HG02885 (cell line): ENCODE measurements at regions not wholly inside any gene's neighbourhood (a gene's known extent, or its start where the extent isn't known, plus 50 kb on each side); places are given as distances from the start of the nearest gene placed in this dataset.

Source experiments
- ATAC-seq: cut with Tn5 transposase; IDR thresholded peaks from one replicate; pipeline ENCODE4 v1.9.1; 2021; ENCODE audit warnings: mild to moderate bottlenecking; ENCODE audit not compliant: unreplicated experiment, poor library complexity

DNA sequence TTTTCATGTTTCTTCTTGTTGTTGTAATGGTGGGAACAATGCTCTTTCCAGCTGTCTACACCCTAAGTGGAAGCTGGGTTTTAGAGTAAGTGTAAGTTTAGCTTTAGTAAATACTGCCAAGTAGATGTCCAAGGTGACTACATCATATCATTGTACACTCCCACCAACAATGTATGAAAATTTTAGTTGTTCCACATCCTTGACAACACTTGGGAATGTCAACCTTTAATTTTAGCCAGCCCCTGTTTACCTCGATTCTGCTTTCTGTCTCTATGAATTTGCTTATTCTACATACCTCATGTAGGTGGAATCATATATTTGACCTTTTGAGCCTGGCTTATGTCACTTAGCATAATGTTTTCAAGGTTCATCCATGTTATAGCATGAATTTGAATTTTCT, 93.0 kb downstream of the MTPAP start:
- no peak for ATAC-seq

DNA sequence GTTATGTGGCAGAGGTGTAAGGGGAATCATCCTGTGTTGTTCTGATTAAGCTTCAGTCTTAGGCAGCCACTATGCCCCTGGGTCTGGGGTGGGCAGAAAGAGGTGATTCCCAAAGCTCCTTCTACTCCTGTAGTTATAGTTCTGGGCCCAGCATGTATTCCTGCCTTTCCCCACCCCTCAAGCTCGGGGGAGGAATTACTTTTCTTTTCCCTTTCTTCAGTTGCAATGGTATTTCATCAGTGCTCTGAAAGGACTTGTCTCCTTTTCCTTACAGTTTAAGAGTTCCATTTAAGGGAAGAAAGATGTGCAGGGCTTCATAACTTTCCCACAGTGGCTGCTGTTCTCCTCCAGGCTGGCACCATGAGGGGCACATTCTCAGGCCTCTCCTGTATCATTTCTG, 94.2 kb downstream of the MTPAP start:
- ATAC-seq: no peak

DNA sequence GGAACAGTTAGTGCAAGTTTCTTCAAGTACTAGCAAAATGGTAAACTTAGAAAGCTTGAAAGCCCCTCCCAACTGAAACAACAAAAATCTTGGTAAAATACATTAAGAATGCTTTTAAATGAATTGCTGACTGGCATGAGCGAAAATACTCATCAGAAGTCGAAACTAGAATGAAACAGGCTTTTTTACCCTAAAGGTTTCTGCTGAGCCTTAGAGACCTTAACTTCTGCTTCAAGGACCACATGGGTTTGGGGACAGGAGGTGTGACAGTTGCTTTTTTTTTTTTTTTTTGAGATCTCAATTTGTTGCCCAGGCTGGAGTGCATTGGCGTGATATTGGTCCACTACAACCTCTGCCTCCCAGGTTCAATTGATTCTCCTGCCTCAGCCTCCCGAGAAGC, 100.3 kb downstream of the MTPAP start:
- no peak for ATAC-seq

DNA sequence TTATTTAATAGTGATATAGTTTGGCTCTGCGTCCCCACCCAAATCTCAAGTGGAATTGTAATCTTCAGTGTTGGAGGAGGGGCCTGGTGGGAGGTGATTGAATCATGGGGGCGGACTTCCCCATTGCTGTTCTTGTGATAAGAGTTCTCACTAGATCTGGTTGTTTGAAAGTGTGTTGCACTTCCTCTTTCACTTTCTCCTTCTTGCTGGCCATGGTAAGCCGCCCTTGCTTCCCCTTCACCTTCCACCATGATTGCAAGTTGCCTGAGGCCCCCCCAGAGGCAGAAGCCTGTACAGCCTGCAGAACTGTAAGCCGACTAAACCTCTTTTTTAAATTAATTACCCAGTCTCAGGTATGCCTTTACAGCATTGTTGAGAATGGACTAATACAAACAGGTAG, 101.4 kb downstream of the MTPAP start:
- peak; percentile 72 for ATAC-seq

DNA sequence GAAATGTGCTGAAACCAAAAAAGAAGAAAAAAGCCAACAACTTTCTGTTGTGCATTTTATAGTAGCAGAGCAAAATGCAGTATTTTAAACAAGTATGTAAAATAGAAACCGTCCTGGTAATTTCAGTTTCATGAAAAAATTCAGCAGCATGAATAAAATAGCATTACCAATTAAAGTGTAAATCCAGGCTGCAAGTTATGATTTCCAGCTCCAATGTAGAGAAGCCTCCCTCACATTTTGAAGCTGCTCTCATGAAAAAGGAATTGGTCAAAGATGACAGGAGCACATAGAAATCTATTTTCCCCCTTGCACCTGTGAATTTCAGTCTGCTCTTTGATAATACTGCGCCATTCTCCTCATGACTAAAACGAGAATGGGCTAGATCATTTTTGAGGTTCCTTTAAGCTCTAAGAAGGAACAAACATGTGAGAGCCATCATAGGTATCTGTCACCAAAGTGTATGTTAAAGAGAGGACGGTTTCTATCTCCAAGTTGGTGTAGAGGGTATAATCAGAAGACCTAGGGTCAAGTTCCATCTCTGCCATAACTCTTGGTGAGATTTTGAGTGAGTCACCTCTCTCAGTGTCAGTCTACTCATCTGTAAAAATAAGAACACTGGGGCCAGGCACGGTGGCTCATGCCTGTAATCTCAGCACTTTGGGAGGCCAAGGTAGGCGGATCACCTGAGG, 107.5 kb downstream of the MTPAP start:
- no peak for ATAC-seq

DNA sequence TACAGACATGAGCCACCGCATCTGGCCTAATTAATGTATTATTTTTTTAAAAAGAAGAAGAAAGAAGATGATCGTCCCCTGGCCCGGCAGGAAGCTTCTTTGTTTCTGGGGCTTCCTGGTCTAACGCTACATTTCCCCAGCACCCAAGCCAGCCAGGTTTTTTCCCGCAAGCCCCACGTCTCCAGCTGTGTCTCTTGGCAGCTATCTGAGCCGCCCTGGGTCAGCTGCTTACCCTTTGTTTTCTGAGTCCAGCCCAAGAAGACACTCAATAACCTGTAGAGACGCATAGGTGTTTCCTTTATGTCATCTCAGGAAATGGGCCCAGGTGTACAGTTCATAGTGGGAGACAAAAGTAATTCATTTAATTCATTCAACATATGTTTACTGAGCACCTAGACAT, 110.2 kb downstream of the MTPAP start:
- no peak for ATAC-seq

DNA sequence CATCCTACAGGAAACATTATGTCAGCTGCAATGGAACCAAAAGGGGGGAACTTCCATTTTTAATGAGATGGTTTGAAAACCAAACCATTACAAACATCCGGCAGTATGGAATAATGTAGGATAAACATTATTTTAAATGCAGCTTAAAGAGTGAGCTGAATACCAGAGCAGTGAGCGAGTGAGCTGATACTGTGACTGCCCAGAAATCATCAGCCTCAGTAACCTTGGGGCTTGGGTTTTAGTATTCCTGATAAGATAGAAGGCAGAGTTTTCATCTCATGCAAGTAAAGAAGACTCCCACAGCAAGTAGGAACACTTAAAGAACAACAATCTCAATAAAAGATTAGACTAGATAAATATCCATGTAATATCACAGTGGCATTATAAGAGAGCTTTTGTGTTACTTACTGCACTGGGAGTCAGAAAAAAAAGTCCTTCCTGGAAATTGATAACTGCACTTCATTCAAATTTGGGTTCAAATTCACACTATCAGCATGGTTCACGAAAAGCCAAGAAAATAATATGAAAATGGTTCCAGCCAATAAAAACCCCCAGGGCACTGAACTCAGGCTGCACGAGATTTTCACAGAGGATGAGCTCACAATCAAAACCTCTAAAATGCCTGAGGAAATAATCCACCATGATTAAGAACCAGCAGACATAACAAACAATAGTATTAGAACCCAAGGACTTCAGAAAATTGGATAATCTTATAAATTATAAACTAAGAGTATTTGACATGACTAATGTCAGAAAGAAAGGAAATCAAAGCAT, 115.7 kb downstream of the MTPAP start:
- ATAC-seq: no peak

DNA sequence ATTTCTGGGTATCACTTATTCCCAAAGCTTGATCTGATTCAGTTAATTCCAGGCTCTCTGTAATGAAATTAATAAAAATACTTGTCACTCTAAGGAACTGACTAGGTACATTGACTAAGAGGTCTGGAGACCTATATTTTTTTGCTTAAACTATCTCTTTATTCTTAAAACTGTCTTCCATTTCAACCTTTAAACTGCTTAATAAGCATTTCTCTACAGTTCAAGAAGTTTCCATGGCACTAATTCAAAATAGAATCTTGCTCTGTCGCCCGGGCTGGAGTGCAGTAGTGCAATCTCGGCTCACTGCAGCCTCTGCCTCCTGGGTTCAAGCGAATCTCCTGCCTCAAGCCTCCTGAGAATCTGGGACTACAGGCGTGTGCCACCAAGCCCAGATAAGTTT, 117.4 kb downstream of the MTPAP start:
- ATAC-seq: no peak

DNA sequence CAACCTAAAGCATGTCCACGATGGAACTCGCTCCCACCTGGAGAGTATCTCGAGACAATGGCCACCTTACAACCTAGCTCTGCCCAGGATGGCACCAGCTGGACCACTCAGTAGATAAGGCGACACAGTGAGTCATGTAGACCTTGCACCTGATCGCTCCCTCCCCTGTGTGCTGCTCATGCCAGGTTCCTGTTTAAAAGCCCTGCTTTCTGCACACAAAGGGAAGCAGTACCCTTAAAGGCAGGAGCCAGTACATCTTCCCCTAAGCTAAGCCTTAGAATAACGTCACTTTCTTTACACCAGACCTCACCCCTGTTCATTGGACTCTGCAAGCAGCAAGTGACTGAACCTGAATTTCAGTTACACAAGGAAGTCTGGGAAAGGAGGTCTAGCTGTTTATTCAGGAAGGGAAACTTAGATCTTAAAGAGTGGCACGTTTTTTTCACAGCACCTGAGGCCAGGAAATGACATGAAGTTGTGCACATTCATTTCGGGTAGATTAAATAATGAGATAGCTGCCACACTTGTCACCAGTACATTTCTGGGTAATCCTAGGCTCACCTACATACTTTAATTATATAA, 117.9 kb downstream of the MTPAP start:
- no peak for ATAC-seq

DNA sequence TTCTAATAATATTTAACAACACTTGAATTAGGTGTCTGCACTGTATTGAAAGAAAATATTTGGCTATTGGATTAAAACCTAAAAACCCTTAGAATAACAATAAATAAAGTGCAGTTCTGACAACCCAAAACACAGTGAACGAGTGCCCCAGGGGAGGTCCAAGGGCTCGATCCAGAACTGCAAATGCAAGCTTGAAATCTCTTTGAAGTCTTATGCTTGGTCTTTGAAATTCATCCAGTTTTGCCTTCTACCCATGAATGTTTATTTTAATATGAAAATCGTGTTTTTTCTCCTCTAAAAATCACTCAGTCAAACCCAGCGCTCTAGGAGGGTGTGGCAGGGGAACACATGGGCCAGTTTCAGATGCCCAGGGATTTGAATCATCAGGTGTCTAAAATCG, 119.5 kb downstream of the MTPAP start:
- no peak for ATAC-seq

DNA sequence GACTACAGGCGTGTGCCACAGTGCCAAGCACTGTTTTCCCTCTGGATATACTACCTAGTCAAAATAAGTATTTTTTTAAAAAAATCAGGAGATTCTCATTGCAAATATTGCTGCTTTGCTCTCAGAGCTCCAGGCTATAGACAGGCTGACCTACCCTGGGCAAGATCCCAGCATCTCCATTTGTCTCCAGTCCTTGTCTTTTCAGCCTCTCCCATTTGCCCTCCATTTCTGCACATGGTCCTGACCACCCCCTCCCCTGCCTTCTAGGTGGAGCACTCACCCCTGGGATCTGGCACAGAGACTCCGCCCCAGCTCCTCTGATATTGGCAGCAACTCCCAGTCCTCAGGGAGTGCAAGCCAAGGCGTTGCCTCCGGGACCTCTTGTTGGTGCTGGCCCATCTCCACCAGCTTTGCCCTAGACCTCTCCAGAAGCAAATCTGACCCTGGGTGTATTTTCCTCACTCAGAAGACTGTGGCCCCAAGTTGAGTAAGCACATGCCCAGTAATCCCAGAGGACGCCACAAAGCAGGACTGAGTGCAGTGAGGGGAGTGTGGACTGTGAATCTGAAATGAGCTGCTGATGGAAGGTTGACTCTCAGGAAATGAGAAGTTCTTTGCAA, 120.6 kb downstream of the MTPAP start:
- no peak for ATAC-seq

DNA sequence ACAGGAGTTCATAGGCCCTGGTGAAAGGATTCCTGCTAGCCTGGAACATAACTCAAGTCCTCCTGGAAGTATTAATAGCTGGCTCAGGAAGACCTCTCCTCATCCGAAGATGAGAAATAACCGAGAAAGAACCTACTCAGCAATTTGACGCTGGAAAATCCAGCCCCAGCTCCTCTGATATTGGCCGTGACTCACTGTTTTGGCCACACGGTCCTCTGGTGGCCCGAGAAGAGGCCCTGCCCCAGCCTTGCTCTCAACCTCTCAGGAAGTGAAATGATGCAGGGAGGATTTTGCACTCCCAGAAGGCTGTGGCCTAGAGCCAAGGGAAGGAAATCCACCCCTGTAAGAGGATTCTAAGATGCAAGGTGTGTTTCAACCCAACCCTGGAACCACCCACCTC, 121.6 kb downstream of the MTPAP start:
- ATAC-seq: no peak

DNA sequence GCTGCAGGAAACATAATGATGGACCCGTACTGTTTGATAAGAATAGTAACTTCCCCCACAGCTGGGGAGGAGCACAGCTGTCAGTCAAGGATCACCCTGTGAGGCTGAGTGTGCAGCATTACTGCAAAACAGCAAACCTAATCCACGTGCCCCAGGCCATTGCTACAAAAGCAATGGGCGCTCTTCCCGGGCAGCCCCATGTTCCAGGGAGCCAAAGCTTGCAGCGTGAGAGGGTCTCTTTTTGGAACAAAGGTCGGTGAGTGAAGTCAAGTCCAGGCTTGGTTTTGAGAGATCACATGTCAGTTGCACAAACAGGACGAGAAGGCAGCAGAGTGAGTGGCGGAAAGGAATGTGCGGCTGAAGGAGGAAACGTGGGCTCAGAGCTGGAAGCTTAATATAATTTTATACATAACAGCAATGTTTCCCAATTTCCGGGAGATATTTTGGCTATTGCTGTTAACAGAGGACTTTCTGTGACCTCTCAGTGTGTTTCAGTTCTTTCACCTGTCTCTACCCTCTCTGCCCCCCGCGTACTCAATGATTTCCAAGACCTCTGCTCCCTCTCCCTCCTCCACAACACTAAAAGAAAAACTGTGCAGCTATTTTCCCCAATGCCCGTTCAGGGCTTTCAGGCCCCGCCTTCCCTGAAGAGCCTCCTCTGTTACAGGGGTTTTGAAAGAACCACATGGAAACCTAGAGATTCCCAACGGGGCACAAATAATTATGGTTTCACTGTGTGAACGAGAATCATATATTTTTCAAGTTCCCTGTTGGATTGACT, 128.9 kb downstream of the MTPAP start:
- ATAC-seq: no peak

DNA sequence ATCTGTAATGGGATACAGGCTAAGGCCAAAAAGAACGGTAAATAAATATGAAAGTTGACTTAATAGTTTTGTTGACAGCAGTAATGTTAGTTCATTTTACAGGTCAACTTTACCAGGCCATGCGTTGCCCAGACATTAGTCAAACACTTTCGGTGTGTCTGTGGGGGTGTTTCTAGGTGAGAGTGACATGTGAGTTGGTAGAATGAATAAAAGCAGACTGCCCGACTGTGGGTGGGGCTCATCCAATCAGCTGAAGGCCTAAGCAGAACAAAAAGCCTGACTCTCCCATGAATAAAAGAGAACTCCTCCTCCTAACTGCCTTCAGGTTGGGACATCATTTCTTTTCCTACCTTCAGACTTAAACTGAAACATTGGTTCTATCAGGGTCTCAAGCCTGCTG, 132.3 kb downstream of the MTPAP start:
- no peak for ATAC-seq

DNA sequence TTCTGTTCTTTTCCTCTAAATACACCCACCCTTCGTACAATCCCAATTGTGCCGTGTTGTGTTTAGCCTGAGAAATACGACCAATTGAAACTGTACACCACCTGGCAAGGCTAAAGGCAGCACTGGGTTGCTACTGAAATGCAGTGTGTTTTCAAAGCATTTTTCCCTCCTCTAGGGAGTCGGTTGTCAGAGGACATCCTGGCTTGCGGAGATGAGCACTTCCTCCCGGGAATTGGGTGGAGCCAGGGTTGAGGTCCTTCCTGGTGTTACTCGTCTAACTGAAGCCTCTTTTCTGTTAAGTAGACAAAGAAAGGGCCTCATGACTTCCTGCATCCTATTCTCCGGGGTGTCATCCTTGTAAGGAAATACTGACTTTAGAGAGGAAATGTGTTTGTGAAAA, 133.5 kb downstream of the MTPAP start:
- no peak for ATAC-seq

DNA sequence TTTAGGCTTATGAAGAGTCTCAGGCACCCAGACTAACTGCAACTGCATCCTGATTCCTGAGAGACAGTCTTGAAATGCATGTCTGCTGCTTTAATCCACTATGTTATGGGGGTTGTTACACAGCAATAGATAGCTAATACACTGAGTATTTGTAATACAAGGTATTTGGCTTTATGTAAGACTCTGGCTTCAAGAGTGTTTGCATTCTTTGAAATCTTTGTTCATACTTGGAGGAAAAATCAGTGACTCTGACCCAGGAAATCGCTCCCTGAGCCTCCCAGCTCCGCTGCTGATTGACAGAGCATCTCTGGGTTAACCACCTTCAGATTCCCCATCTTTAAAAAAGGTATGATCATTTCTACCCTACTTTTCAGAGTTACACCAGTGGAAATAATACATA, 133.9 kb downstream of the MTPAP start:
- ATAC-seq: no peak

DNA sequence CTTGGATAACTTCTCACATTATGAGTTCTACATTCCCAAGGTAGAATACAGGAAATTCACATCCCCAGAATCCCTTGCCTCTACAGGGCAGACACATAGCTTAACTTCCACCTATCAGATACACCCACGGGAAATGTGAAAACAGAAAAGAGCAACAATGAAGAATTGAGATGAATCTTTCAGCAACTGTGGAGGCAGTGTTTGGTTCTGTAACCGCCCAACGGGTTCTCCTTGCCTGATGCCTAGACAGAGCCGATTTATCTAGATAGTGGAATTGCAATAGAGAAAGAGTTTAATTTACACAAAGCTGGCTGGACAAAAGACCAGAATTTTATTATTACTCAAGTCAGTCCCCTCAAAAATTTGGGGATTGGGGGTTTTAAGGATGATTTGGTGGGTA, 138.8 kb downstream of the MTPAP start:
- ATAC-seq: no peak

DNA sequence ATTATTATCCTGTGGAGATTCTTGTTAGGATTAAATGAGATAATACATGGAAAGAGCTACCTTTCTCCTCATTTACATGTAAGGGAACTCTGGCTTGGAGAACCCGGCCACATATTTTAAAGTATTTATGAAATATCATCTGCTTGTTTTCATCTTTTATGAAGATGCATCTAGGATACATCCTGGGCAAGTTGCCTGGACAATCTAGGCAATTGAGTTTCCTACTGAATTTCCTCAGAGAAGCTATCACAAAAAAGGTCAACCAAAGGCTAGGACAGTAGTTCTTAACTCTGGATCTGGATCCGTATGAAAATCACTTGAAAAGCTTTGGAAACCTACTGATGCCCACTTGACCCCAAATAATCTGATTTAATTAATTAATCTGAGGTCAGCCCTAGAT, 140.7 kb downstream of the MTPAP start:
- ATAC-seq: no peak

DNA sequence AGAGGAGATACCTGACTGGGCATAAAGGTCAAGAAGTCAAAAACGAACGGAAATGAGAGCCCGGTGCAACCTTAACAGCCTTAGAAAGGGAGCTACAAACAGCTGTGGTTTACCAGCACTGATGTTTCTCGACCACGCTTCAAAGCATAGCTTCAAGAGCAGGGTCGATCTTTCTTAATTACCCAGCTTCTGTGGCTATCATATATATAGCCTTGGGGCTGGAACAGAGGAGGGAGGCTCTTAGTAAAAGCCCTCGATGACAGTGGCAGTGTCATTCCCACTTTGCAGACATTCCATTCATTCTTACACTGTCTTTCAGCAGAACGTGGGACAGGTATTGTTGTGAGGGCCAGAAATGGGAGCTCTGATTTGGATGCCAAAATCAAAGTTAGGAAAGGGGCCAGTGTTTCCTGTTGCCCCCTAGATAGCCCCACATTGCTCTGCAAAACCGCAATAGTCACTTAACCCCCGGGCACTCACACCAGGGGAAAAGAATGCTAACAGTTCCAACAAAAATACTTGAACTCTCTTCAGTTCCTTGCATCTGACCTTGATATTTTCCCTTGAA, 141.5 kb downstream of the MTPAP start:
- ATAC-seq: no peak

DNA sequence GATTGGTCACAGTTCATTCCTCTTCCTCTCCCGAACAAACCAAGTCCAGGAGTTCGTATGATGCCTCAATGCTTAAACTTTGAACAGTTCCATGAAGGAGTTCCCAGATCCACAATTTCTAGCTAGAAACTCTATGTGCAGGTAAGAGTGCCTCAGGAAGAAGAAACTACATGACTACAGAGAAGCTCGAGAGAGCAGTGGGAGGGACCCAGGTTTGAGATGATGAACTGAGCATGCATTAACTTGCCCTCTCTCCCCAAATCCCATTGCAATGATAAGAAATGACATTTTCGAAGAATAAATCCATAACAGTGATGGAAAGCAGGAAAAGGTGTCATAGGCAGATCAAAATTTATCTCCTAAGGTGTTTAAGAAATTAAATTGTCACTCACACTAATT, 140.6 kb upstream of the JCAD start:
- no peak for ATAC-seq
